Heart right ventricle (tissue), 16 donors: ENCODE measurements at regions not wholly inside any gene's neighbourhood (a gene's known extent, or its start where the extent isn't known, plus 50 kb on each side); places are given as distances from the start of the nearest gene placed in this dataset.

Source experiments
- ATAC-seq, 8 donors: fragments of 200-7000 bp; cut with Tn5 transposase; one replicate each; pipeline ENCODE4 v1.9.1; 2020; ENCODE audit warnings: mild to moderate bottlenecking in 8 of 8, moderate library complexity in 8 of 8, moderate number of reproducible peaks in 1 of 8
- DNase-seq, 2 donors: peaks; one replicate each; pipeline ENCODE4 v3.0.0-alpha.2; 2020
- H3K27ac ChIP-seq, 10 donors: fragments of 200-600 bp; sonication (generic) in 2 of 10; one replicate each; pipeline versions ENCODE4 v1.5.0 to v1.8.0; 2020 to 2022; ENCODE audit warnings: mild to moderate bottlenecking in 3 of 10
- H3K27me3 ChIP-seq, 7 donors: fragments of 200-600 bp; one replicate each; pipeline ENCODE4 v1.8.0; 2021 to 2022; ENCODE audit warnings: mild to moderate bottlenecking in 2 of 7
- H3K36me3 ChIP-seq, 9 donors: fragments of 200-600 bp; sonication (generic) in 1 of 9; one replicate each; pipeline versions ENCODE4 v1.5.0 to v1.8.0; 2020 to 2022; ENCODE audit warnings: mild to moderate bottlenecking in 2 of 9
- H3K4me1 ChIP-seq, 9 donors: fragments of 200-600 bp; sonication (generic) in 1 of 9; one replicate each; pipeline versions ENCODE4 v1.5.0 to v1.8.0; 2020 to 2022; ENCODE audit warnings: mild to moderate bottlenecking in 4 of 9
- H3K4me3 ChIP-seq, 10 donors: fragments of 200-600 bp; sonication (generic) in 2 of 10; one replicate each; pipeline versions ENCODE4 v1.5.0 to v1.8.0; 2020 to 2022; ENCODE audit warnings: mild to moderate bottlenecking in 7 of 10, moderate library complexity in 2 of 10
- H3K9me3 ChIP-seq, 11 donors: fragments of 200-600 bp in 10 of 11; sonication (generic) in 2 of 11; one replicate each; pipeline versions ENCODE4 v1.5.0 to v1.8.0; 2013 to 2022; ENCODE audit warnings: mild to moderate bottlenecking in 2 of 11, control low read depth in 1 of 11, moderate library complexity in 1 of 11
- WGBS, 2 donors: extraction: QIAGEN DNeasy Blood & Tissue Kit; methylation state at CpG; one replicate each; pipeline ENCODE4 v1.1.7; 2013; ENCODE audit warnings: inconsistent platforms in 1 of 2; 5-methylcytosine and 5-hydroxymethylcytosine counted together
- intact Hi-C, 10 donors: fragments of 100-400 bp; cut with DNase I; formaldehyde crosslinking; loops; one replicate each; pipeline versions ENCODE4 v1.11.1 to v1.14.2; 2022
- TF ChIP-seq, protein P1 (sequence below), 9 donors: fragments of 200-600 bp; sonication (generic) in 2 of 9; IDR thresholded peaks; one replicate each; pipeline versions ENCODE4 v1.5.0 to v1.8.0; 2021 to 2022; ENCODE audit warnings: antibody characterized with exemption in 9 of 9, mild to moderate bottlenecking in 5 of 9, moderate library complexity in 1 of 9
- donor health status: Arrhythmogenic right ventricular cardiomyopathy.
- donor health status: ischemic (EF 13 %, LVEDD 7.1; RV severe dilation, severe dysfunction).
- donor health status: healthy with polysubstance abuse.
- donor health status: DM: no; HTN: yes; CAD: no.
- donor health status: DM: no; HTN: no; CAD: no.
- donor health status: ischemic (EF 25% LVEDD 6.9; RV normal size, moderate dysfunction).
- donor health status: ischemic (EF 25% LVEDD 5.7; RV mildly dilated, moderate dysfunction).
- donor health status: healthy.
- donor health status: DM: yes; HTN: yes; CAD: no.
- donor health status: Ischemic cardiomyopathy.
- donor health status: ischemic (EF 35%, LVEDD 5.7; RV mildly dilated, moderate dysfunction).
- donor health status: nonischemic (EF 11% LVEDD 7.7; RV severe dilation, severe dysfunction).
- donor health status: DM: yes; HTN: yes; CAD: no.
- donor health status: PGD.
- donor health status: ischemic (EF 29% LVEDD 5.4; RV normal size, mild dysfunction).
- donor health status: nonischemic (EF 23%, LVEDD 6.1; RV moderate dilation, normal function).

DNA sequence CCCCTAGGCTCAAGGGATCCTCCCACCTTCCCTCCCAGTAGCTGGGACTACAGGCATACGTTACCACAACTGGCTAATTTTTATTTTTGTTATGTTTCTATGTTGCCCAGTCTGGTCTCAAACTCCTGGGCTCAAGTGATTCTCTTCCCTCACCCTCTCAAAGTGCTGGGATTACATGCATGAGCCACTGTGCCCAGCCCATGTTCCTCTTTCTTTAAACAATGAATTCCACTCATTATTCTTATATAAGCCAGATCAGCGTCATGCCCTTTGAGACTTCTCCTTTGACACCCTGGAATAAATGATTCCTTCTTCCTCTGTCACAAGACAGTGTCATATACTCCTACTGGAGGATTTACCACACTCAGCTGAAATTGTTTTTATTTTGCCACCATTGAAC lies 519.9 kb upstream of the SPRY2 start:
- Histone ChIP-seq H3K36me3 (no peaks in the 10 kb centered on the region), H3K9me3 (peaks cover 0 to 8% (median 0%) of the 10 kb centered on the region in 11 donors), H3K27me3 (no peaks in the 10 kb centered on the region), H3K27ac (no peak overlapping the region), H3K4me3 (no peak overlapping the region), H3K4me1 (no peaks in the 10 kb centered on the region)
- intact Hi-C loops = no loop called here
- DNase-seq (no peak), ATAC-seq (no peak)
- 87 to 93% methylated on average over 2 of the region's 2 CpGs for WGBS, 2 donors
- TF ChIP-seq, protein P1, sequence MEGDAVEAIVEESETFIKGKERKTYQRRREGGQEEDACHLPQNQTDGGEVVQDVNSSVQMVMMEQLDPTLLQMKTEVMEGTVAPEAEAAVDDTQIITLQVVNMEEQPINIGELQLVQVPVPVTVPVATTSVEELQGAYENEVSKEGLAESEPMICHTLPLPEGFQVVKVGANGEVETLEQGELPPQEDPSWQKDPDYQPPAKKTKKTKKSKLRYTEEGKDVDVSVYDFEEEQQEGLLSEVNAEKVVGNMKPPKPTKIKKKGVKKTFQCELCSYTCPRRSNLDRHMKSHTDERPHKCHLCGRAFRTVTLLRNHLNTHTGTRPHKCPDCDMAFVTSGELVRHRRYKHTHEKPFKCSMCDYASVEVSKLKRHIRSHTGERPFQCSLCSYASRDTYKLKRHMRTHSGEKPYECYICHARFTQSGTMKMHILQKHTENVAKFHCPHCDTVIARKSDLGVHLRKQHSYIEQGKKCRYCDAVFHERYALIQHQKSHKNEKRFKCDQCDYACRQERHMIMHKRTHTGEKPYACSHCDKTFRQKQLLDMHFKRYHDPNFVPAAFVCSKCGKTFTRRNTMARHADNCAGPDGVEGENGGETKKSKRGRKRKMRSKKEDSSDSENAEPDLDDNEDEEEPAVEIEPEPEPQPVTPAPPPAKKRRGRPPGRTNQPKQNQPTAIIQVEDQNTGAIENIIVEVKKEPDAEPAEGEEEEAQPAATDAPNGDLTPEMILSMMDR (IDR thresholded peaks at IDR 0.05) = no peak

DNA sequence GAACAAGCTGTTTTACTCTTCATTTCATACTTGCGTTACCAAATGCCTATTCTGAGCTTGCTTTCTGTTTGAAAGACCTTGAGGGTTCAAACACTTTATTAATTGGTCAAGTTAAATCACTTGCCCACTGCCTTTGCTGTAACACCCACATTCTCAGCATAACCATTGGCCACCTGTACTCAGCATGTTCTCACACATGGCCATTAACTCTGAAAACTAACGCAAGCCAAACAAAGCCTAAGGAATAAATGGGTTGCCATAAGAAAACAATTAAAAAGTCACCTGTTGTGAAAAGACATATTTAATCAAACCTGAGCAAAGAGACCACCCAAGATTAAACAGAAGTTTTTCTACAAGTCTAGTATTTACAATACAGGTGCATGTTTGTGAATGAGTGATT lies 517.2 kb upstream of the SPRY2 start:
- intact Hi-C loops = no loop called here
- DNase-seq (no peak), ATAC-seq (no peak)
- no peak overlapping the region for H3K27ac ChIP-seq
- no peaks in the 10 kb centered on the region for H3K36me3 ChIP-seq
- peaks cover 0 to 3% (median 0%) of the 10 kb centered on the region in 11 donors for H3K9me3 ChIP-seq
- TF ChIP-seq, protein P1 (IDR thresholded peaks at IDR 0.05) = no peak
- WGBS, 2 donors = 91 to 97% methylated on average over 2 of the region's 2 CpGs
- H3K27me3 ChIP-seq = no peaks in the 10 kb centered on the region
- H3K4me3 ChIP-seq = no peak overlapping the region
- H3K4me1 ChIP-seq = no peaks in the 10 kb centered on the region

DNA sequence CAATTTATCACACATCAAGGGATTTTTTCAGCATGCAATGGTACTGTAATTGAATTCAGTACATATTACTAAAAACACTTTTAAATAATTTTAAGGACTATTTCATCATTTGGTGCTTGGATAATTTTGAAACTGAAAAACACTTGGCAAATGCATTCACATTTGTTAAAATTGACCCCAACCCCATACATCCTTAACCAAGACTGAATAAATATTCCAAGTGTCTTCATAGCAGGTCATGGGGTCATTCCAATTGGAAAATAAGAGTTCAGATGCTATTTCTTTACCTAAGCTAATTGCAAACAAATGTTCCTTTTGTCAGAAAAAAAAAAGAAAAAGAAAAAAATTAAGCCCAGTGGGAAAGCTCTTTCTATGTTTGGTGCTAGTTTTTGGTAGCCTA lies 516.4 kb upstream of the SPRY2 start:
- H3K27ac ChIP-seq = no peak overlapping the region
- no peak for ATAC-seq
- no peaks in the 10 kb centered on the region for H3K9me3 ChIP-seq
- no peak for DNase-seq
- intact Hi-C loops = no loop called here
- no peaks in the 10 kb centered on the region for H3K4me1 ChIP-seq
- TF ChIP-seq, protein P1 (IDR thresholded peaks at IDR 0.05) = no peak
- H3K36me3 ChIP-seq = no peaks in the 10 kb centered on the region
- H3K27me3 ChIP-seq = no peaks in the 10 kb centered on the region
- H3K4me3 ChIP-seq = no peak overlapping the region

DNA sequence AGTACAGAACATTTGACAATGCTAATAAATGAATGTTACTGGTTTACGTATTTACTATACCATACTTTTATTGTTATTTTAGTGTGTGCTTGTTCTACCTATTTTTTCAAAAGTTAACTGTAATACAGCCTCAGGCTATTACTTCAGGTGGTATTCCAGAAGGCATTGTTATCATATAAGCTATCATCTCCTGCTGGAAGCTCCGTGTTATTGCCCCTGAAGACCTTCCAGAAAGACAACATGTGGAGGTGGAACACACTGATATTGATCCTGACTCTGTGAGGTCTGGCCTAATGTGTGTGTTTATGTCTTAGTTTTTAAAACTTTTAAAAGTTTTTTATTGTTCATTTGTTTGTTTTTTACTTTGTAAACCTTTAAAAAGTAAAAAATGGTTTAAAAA lies 509.8 kb upstream of the SPRY2 start:
- DNase-seq = no peak
- intact Hi-C loops = no loop called here
- H3K9me3 ChIP-seq = peaks cover 0 to 4% (median 0%) of the 10 kb centered on the region in 11 donors

More for the DNA sequence above, 509.8 kb upstream of the SPRY2 start:
- TF ChIP-seq, protein P1 (IDR thresholded peaks at IDR 0.05) = no peak
- H3K4me1 ChIP-seq = no peaks in the 10 kb centered on the region
- no peaks in the 10 kb centered on the region for H3K27me3 ChIP-seq
- 81 to 88% methylated on average over 2 of the region's 2 CpGs for WGBS, 2 donors
- ATAC-seq = no peak
- no peak overlapping the region for H3K27ac ChIP-seq
- no peak overlapping the region for H3K4me3 ChIP-seq
- H3K36me3 ChIP-seq = no peaks in the 10 kb centered on the region
